ENCODE measurements at regions not wholly inside any gene's neighbourhood (a gene's known extent, or its start where the extent isn't known, plus 50 kb on each side); places are given as distances from the start of the nearest gene placed in this dataset.

DNA sequence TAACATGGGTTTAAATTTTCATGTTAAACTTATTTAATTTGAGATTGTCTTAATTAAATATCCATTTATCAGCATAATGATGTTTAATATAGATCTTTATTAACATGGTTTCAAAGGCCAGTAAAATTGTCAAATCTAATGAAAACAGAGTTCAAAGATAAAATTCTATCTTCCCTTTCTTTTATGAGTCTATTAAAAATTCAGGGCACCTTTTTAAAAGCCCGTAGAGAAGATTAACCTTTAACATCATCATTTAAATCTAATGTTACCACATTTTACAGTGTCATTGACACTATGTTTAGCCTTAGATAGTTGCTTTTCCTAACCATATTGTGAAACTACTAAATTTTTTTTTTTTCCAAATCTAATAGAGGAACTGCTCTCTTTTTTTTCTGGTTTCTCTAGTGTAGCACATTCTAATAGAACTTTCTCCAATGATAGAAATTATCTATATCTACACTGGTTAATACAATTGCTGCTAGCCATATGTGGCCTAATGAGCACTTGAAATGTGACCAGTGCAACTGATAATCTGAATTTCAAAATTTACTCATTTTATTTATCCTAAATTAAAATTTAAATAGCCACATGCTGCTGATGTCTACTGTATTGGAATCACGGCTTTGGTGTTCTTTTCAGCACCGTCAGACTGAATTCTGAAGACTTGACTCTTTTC, 410.9 kb downstream of the UTRN start:
- POLR2A ChIA-PET = no interaction called here
- Histone ChIP-seq H3K4me3 (ENCODE audit: control extremely low read depth in 1 of 5, extremely low read depth in 1 of 5, insufficient read depth in 1 of 5, low read depth in 2 of 5, low read length in 4 of 5) (no peak overlapping the region), H3K4me1 (ENCODE audit: control insufficient read depth in 2 of 2, insufficient read depth in 2 of 2, low read length in 2 of 2) (no peaks in the 10 kb centered on the region), H3K9ac (ENCODE audit: low read length) (no peak overlapping the region), H3K79me2 (ENCODE audit: control insufficient read depth, insufficient read depth, low read length) (peaks cover 23% of the 10 kb centered on the region), H3K27me3 (replicated peaks in 1 of 4; ENCODE audit: control extremely low read depth in 1 of 4, control insufficient read depth in 3 of 4, insufficient read depth in 4 of 4, low read length in 3 of 4) (no peaks in the 10 kb centered on the region), H3K36me3 (replicated peaks in 1 of 2; ENCODE audit: control extremely low read depth in 1 of 2, control insufficient read depth in 1 of 2, extremely low read depth in 1 of 2, insufficient read depth in 2 of 2, low read length in 1 of 2) (peaks cover 4 to 13% of the 10 kb centered on the region in 2 experiments), H3K9me3 (ENCODE audit: control extremely low read depth in 1 of 3, control insufficient read depth in 2 of 3, insufficient read depth in 1 of 3, low read length in 2 of 3) (peaks cover 0 to 6% (median 0%) of the 10 kb centered on the region in 3 donors), H3K4me2 (replicated peaks; ENCODE audit: low read depth, low read length, poor library complexity, severe bottlenecking) (no peak overlapping the region), H3K27ac (ENCODE audit: low read length in 2 of 2) (no peak overlapping the region), H4K20me1 (ENCODE audit: control insufficient read depth, insufficient read depth, low read length, poor library complexity, severe bottlenecking) (peaks cover 26% of the 10 kb centered on the region), H2AFZ (ENCODE audit: insufficient read depth, low read depth, low read length, poor library complexity, severe bottlenecking) (no peak overlapping the region)
- H3K9me3 Mint-ChIP-seq (ENCODE audit: insufficient read depth) = peaks cover 4% of the 10 kb centered on the region
- intact Hi-C loops (cut with micrococcal nuclease) = no loop called here
- ATAC-seq (ENCODE audit: low read depth) (no peak), DNase-seq (no peak)
- CTCF ChIA-PET = no interaction called here
- no peaks in the 10 kb centered on the region for H3K27me3 Mint-ChIP-seq
- WGBS (ENCODE audit: insufficient coverage) = no CpG with 5 or more reads among the region's 3 CpGs
- TF ChIP-seq, protein P1, sequence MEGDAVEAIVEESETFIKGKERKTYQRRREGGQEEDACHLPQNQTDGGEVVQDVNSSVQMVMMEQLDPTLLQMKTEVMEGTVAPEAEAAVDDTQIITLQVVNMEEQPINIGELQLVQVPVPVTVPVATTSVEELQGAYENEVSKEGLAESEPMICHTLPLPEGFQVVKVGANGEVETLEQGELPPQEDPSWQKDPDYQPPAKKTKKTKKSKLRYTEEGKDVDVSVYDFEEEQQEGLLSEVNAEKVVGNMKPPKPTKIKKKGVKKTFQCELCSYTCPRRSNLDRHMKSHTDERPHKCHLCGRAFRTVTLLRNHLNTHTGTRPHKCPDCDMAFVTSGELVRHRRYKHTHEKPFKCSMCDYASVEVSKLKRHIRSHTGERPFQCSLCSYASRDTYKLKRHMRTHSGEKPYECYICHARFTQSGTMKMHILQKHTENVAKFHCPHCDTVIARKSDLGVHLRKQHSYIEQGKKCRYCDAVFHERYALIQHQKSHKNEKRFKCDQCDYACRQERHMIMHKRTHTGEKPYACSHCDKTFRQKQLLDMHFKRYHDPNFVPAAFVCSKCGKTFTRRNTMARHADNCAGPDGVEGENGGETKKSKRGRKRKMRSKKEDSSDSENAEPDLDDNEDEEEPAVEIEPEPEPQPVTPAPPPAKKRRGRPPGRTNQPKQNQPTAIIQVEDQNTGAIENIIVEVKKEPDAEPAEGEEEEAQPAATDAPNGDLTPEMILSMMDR (IDR thresholded peaks at IDR 0.05) = no peak
- TF ChIP-seq EZH2 (IDR thresholded peaks at IDR 0.05; ENCODE audit: borderline replicate concordance, insufficient read depth, low read depth, low read length, poor library complexity, severe bottlenecking) = no peak
- H3K4me3 Mint-ChIP-seq = no peak overlapping the region
- peaks cover 16% of the 10 kb centered on the region for H3K4me1 Mint-ChIP-seq
- H3K27ac Mint-ChIP-seq = no peak overlapping the region

DNA sequence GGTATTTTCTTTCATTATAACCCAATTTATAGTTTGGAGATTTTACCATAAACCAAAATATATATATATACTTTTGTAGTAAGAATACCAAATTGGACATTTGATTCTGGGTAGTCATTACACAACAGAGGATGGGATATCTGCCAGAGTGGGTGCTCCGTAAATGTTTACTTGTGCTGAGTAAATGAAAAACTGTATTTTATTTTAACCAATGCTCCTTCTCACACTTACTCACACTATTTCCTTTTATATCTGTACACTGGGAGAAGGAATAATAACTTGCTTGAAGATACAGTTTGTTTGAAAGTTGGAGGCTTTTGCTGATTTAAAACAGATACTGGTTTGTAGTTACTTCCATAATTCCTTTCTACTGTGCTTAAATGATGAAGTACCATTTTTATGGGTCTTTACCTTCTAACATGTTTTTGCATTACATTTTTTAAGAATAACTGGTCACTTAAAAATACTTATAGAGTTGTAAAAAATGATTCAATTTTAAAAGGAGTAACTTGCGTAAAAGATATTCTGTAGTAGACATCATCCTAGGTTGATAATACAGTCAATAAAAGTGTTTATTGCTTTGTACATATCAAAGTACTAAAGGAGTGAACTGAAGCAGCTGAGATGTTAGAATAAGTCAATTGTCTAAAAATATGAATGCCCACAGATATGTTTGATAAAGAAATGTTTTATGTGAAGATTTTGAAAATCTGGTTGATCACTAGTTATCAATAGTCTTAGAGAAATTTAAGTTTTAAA, 411.7 kb downstream of the UTRN start:
- Histone ChIP-seq H3K9me3 (ENCODE audit: control extremely low read depth in 1 of 3, control insufficient read depth in 2 of 3, insufficient read depth in 1 of 3, low read length in 2 of 3) (peaks cover 0 to 4% (median 0%) of the 10 kb centered on the region in 3 donors), H3K27ac (ENCODE audit: low read length in 2 of 2) (no peak overlapping the region), H3K79me2 (ENCODE audit: control insufficient read depth, insufficient read depth, low read length) (peaks cover 20% of the 10 kb centered on the region), H4K20me1 (ENCODE audit: control insufficient read depth, insufficient read depth, low read length, poor library complexity, severe bottlenecking) (peaks cover 26% of the 10 kb centered on the region), H3K4me3 (ENCODE audit: control extremely low read depth in 1 of 5, extremely low read depth in 1 of 5, insufficient read depth in 1 of 5, low read depth in 2 of 5, low read length in 4 of 5) (no peak overlapping the region), H3K9ac (ENCODE audit: low read length) (no peak overlapping the region), H3K4me1 (ENCODE audit: control insufficient read depth in 2 of 2, insufficient read depth in 2 of 2, low read length in 2 of 2) (no peaks in the 10 kb centered on the region), H3K4me2 (replicated peaks; ENCODE audit: low read depth, low read length, poor library complexity, severe bottlenecking) (no peak overlapping the region), H3K27me3 (replicated peaks in 1 of 4; ENCODE audit: control extremely low read depth in 1 of 4, control insufficient read depth in 3 of 4, insufficient read depth in 4 of 4, low read length in 3 of 4) (no peaks in the 10 kb centered on the region), H2AFZ (ENCODE audit: insufficient read depth, low read depth, low read length, poor library complexity, severe bottlenecking) (no peak overlapping the region), H3K36me3 (replicated peaks in 1 of 2; ENCODE audit: control extremely low read depth in 1 of 2, control insufficient read depth in 1 of 2, extremely low read depth in 1 of 2, insufficient read depth in 2 of 2, low read length in 1 of 2) (peaks cover 3 to 15% of the 10 kb centered on the region in 2 experiments)
- intact Hi-C loops (cut with micrococcal nuclease) = no loop called here
- ChIA-PET POLR2A (no interaction called here), CTCF (no interaction called here)
- TF ChIP-seq, protein P1 (IDR thresholded peaks at IDR 0.05) = no peak
- ATAC-seq (ENCODE audit: low read depth) (no peak), DNase-seq (no peak)
- H3K27ac Mint-ChIP-seq = no peak overlapping the region
- no peak overlapping the region for H3K4me3 Mint-ChIP-seq
- peaks cover 16% of the 10 kb centered on the region for H3K4me1 Mint-ChIP-seq
- H3K27me3 Mint-ChIP-seq = no peaks in the 10 kb centered on the region
- peaks cover 3% of the 10 kb centered on the region for H3K9me3 Mint-ChIP-seq (ENCODE audit: insufficient read depth)
- WGBS (ENCODE audit: insufficient coverage) = no CpG with 5 or more reads among the region's 2 CpGs
